Stimulated activated CD4-positive, alpha-beta T cell treated with anti-CD3 and anti-CD28 coated beads, Interleukin-15, amount 100 ng/mL, for 24 hours (primary cell): ENCODE measurements at regions not wholly inside any gene's neighbourhood (a gene's known extent, or its start where the extent isn't known, plus 50 kb on each side); places are given as distances from the start of the nearest gene placed in this dataset.

Experiments
- DNase-seq: peaks from one replicate; pipeline ENCODE4 v3.0.0-alpha.2; 2020

GRCh38 chr6:114403858-114404257 lies 61.0 kb upstream of the HS3ST5 start:
- no peak for DNase-seq

DNA sequence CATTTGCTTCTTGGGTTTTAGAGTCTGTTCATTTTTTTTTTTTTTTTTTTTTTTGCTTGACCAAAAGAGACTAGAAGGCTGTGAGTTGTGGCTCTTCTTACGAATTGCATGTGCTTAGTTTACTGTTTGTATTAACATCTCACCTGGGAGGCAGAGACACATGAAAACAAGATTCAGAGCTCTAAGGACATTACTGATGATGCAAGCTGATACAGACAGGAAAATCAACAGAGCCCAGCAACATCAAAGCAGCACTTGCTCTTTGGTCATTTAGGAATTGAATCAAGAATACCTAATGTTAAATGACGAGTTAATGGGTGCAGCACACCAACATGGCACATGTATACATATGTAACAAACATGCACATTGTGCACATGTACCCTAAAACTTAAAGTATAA lies 55.7 kb upstream of the HS3ST5 start:
- DNase-seq: no peak
